CD4-positive, alpha-beta T cell treated with Interleukin-21 for 1 hour (primary cell): ENCODE measurements at regions not wholly inside any gene's neighbourhood (a gene's known extent, or its start where the extent isn't known, plus 50 kb on each side); places are given as distances from the start of the nearest gene placed in this dataset.

Source experiments
- DNase-seq: peaks from one replicate; pipeline ENCODE4 v3.0.0-alpha.2; 2020

DNA sequence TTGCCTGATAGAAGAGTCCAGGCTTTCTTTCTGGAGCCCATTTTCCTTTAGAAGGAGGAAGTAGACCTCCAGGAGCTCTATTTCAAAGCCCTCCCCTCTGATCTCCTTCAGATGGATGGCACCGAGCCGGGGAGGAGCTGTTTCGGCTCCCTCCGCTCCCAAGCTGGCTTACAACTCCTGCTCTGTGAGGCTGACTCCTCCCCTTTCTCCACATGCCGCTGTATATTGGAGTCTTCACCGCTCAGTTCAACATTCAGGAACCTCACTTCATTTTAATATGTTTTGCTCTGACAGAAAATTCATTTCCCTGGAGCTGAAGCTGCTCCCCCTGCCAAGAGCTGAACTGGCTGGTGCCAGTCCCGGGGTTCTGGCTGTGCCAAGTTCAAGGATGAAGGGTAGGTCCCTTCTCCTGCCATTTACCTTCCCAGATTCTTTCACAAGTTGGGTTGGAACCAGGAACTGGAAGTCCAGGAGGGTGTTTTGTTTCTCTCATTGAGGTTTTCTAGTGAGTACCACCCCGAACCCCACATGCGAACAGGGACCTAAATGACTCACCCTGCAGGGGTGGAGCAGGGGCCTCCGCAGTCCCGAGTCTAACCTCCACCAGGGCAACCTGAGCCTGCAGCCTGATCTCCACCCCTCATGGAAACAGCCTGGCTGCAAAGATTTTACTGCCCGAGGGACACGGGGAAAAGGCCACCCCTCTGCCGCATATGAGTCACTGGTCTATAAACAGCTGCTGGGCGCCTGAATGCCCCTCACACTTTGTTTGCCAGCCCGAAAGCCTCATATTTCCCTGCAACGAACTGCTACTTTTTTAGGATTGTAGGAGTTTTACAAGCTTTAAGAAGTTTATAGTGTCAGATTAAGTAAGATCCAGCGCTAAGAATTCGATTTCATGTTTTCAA, 68.6 kb upstream of the FOXA2 start:
- no peak for DNase-seq

DNA sequence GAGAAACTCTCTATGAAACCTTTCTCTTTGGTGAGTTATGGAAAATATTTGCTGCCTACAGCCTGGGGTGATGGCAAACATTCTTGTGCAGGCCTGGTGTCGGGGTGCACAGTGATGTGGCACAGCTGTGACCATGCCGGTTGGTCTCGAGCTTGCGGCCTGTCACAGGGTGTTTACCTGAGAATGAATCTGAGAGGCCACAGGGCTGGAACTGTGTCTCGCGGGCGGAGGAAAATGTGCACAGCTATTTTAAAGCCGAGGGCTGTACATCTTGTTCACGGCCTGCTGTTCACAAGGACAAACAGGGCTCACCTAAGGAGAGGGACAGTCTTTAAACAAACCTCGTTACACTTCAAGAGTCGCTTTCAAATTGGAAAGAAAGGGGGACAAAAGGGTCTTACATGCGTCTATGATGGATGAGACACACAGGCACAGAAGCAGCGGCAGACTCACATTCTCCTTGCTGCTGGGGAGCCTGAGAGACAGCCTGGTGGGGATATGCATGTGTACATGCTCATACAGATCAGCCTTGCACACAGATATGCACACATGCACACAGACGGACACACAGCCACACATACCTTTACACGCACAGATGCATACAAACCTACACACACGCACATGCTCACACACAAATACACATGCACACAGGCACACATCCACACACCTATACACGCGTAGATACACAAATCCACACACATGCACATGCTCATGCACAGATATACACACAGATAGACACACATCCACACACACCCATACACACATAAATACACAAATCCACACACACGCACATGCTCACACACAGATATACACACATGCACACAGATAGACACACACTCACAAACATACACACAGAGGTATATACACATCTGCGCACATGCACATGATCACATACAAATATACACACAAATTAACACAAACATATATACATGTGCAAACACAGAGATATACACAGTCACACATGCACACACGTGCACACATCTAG, 69.6 kb upstream of the FOXA2 start:
- no peak for DNase-seq

DNA sequence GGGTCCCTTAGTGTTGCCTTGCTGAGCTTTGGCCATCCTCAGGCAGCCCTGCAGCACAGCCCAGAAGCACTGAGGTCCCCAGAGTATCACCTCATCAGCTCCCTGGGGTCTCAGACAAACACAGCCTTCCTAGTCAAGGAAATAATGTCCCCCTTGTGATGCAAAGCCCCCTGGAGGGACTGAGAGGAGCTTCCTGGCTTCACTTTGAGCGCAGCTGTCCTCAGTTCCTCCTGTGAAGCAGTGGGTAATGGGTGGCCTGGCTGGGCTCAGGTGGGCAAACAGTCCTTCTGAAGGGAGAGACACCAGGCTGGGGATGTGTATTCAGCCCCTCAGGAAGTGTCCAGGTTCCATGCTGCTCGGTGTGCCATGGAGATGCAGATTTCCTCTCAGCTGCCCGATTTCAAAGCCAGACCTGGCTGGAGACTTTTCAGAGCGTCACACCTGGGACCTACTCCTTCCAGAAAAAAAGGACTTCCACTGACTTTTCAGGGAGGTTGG, 79.2 kb upstream of the FOXA2 start:
- DNase-seq: no peak

DNA sequence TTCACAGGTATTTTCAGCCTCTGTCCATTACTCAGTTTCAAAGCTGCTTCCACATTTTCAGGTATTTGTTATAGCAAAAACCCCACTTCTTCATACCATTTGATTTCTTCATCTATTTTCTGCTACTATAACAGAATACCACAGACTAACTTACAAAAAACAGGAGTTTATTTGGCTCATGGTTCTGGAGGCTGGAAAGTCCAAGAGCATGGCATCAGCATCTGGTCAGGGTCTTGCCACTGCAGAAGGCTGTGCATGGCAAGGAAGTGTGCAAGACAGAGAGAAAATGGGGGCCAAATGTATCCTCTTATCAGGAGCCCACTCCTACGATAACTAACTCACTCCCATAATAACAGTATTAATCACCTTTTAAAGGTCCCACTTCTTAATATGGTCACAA, 82.8 kb upstream of the FOXA2 start:
- DNase-seq: no peak

DNA sequence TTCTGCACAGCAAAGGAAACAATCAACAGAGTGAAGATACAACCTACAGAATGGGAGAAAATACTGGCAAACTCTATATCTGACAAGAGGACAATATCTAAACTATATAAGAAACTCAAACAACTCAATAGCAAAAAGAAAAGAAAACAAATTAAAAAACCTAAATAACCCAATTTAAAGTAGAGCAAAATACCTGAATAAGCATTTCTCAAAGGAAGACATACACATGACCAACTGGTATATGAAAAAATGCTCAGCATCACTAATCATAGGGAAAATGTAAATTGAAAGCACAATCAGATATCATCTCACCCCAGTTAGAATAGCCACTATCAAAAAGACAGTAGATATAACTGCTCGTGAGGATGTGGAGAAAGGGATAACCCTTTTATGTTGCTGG, 87.8 kb upstream of the FOXA2 start:
- no peak for DNase-seq

DNA sequence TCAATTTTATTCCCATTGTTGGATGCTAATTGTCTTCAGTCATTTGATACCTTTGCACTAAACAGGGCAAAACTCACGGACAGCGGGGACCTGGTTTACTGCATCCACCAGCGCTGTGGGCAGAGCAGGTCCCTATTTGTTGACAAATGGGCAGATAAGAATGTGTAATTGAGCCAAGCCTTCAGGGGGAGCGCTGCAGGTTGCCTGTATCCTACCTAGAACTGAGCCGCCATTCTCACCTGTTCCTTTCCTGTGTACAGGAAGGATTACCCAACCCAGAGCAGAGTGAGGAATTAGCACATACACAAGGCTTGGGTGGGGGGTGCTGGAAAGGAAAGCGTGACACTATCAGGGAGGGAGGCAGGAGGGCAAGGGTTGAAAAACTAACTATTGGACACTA, 89.1 kb upstream of the FOXA2 start:
- DNase-seq: no peak

DNA sequence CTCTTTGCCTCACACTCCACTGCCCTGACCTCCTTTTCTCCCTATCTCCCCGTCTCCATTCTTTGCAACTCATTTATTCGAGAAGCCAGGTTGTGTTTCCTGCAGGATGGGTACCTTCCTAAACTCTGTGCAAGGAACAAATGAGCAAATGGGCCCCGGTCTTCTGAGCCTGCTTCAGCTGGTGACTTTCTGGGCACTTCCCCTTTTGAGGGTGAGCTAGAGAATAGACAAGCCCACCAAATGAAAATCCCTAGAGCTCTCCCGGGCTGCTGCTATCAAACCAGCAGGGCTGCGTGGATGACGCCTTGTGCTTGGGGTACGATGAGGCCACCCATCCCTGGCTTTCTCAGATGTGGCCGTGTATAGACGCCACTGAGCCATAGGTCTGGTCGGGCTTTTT, 91.0 kb upstream of the FOXA2 start:
- no peak for DNase-seq

DNA sequence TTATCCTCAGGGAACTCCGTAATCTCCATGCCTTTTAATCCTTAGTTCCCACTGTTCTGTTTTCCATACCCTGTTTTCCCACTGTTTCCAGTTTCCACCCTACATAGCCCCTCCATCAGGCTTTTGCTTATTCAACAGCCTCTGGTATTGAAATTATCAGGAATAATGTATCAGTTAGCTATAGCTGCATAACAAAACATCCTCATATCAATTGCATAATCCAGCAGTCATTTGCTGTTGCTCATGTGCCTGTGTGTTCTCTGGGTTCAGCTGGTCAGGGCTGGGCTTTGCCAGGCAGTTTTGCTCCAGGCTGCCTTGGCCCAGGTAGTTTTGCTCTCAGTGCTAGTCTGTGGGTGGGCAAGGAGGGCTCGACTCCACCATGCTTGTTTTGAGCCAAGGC, 94.3 kb upstream of the FOXA2 start:
- no peak for DNase-seq

DNA sequence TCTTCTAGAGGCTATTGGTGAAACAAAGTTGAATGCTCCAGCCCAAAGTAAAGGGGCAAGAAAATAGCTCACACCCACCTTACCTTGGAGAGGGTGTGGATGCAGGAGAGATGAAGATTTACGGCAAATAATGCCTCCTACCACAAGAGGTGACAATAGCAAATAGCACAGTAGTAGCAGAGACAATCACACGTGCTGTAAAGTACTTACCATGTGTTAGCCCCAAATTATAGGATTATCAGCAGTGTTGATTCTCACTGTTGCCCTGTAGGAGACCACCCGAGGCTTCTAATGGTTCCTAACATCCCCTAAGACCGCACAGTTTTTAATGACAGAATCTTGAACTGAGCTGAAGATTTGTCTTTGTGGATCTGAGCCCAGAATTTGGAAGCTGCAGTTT, 94.8 kb upstream of the FOXA2 start:
- no peak for DNase-seq

DNA sequence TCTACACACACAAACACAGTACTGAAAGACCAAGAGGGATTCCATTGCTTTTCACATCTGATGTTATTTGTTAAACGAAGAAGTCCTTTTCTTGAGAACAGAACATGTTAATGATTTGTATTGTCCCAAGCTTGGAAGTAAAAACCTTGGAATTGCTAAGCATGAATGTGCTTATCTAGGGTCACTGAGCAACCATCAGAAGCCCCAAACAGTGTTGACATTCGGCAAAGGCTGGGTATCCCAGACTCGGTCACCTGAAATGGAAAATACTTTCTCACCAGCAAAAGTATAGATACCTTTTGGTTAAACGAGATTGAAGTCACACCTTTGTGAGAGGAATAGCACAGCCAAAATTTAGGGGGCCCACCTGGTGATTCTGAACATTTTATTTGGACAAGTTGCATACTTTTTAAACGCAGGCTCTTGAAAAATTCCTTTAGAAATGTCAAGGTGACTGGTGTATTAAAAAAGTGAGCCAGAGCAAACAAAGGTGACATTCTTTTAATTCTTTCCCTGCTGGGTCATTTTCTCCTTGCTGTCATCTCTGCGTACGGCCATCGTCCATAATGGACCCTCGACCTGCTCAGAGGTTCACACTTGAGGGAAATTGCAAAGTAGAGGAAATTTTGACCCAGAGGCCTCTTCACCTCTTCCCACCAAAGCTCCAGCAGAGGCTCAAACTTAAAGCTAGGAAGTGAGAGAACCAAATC, 95.8 kb upstream of the FOXA2 start:
- DNase-seq: no peak

DNA sequence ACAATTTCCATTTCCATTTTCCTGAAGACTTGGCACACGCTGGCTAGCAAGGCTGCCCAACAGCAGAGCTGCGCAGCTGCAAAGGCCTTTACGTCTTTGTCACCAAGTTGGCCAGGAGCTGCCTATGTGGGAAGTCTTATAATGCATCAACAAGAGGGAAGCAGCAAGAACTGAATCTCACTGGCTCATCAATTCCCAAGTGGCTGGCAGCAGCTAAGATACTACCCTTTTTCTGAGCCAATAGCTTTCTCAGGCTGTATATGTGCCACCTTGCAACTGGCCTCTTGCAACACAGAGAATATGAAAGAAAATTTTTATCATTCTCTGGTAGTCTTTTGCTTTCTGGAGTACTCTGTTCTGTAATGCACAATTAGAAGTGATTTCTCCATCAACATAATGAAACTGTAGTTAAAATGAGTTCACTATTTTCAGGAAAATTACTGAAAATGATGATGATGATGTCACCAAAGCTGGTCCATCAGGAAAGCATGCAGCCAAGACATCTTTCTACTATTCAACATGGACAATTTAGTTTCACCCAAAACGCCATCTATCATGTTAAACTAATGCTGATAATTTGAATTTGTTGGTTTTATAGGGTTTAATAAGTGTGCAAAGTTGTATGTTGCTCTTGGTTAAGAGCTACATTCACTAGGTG, 97.3 kb upstream of the FOXA2 start:
- DNase-seq: no peak

DNA sequence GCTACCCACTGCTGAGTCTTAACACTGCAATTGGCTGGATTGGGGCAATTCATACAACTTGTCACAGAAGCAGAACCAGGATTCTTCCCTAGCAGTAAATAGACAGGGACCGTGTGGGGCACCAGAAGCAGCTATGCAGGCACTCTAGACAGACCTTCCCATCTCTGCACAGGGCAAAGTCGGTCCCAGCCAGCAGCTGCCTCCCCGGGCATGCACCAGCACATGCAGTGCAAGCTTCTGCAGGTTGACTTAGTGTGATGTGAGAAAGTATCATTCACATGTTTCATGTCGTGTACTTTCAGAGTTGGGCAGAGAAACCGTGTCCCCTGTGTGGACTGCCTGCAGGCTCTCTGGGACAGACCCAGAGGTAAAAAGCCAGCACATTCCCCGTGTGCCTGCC, 98.0 kb upstream of the FOXA2 start:
- no peak for DNase-seq

DNA sequence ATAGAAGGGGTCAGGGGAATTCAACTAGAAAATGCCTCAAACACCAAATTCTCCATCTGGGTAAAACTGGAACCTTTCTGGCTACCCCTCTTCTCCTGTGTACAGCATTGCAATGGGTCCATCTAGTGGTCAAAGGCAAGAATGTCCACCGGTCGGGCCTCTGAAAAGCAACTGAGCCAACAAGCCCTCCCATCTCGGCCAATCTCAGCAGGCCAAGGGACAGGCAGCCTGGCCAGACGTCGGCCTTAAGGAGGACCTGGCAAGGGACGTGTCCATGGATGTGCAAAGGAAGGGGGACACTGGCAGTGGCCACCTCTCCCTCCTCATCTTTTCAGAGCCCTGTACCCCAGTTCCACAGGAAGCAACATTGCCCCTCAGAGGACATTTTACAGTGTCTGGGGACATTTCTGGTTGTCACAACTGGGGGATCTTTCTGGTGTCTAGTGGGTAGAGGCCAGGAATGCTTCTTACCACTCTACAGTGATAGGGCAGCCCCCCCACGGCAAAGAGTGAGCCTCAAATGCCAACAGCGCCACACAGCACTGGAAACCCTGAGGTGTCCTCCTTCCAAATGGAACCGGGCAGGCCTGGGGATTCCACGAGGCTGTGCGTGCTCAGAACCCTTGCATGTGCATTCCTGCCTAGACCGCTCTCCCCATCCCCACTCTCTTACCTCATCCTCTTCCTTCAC, 99.8 kb upstream of the FOXA2 start:
- DNase-seq: peak; percentile 10

DNA sequence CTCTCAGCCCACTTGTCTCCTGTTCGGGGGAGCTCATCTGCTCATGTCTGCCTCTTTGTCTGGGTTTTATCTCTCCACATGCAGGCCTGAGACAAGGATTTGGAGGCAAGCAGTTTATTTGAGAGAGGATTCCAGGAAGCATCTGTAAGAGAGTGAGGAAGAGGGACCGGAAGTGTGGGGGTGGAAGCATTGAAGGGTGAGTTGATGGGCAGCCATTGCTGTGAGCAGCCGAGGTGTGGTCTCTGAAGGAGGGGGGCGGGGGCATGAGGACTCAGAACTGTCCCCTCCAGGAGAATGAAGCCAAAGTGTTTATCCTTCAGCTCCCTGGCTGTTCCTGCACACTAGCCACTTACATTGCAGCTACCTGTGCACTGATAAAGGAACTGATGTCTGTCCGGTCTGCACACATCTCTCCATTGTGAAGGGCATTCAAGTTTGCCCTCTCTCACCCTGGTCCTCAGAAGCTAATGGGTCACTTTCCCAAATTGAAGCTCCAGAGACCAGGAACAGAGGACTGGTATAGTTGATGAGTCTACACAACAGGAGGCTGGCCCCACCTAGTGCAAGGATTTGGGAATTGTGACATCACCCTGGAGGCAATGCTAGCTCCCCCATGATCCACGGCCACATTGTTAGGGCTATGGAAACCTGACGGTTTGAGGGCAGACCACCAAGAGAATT, 100.5 kb upstream of the FOXA2 start:
- no peak for DNase-seq

DNA sequence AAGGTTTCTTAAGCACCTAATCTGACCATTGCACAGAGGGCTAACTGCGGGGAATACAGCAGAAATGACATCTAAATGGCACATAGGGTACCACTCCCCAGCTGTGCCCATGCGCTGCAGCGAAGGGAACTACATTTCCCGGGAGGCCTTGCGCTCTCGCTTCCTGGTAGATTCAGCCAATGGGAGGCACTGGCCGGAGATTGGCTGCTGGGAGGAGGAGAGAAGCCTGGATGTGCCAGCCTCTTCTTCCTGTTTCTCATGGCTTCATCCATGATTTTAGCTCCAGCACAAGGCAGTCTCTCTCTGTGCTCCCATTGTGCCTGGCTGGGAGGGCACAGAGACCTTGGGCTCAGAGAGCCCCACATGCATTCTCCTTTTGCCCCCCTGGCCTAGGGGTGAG, 101.7 kb upstream of the FOXA2 start:
- no peak for DNase-seq

DNA sequence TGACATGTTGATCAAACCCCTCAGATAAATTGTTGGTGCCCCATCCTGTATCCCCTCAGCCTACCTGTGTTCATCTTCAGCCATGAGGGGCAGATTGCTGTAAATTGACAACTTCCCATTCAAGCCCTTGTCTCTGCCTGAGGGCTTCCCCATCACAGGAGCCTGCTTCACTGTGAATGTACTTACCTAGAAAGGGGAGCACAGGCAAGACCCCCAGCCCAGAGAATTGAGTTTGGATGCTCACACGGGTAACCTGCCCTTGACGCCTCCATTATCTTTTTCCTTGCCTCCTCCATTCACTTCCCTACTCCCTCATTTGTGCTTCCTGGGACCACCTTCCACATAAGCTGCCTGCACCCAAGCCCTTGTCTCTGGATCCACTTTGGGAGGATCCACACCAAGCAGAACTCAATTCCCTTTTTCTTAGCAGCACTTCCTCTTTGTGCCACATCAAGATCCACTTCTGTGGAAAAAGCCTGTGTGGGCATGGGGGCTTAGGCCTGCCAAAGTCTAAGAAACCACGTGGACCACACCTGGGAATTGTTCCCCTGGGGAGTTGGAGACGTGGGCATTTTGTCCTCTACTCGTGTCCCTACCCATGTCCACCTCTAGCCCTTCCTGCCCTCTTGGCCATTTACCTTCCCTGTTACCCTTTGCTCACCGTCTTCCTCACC, 103.4 kb upstream of the FOXA2 start:
- no peak for DNase-seq

DNA sequence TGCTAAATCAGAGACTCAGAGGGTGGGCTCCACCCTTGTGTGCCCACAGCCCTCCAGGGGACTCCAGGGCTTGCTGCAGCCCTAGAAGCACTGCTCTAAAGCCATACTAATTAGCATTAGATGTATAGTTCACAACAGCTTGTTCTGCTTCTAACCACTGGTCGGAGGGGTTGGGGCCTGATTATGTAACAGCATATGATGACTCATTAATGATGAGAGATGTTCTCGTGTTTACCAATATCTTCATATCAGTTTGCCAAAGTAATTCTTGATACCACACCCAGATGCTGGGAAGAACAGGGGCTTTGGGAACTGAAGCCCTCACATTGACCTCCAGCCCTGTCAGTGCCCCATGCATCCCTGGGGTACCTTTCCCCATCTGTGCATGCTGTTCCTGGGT, 104.1 kb upstream of the FOXA2 start:
- DNase-seq: no peak

DNA sequence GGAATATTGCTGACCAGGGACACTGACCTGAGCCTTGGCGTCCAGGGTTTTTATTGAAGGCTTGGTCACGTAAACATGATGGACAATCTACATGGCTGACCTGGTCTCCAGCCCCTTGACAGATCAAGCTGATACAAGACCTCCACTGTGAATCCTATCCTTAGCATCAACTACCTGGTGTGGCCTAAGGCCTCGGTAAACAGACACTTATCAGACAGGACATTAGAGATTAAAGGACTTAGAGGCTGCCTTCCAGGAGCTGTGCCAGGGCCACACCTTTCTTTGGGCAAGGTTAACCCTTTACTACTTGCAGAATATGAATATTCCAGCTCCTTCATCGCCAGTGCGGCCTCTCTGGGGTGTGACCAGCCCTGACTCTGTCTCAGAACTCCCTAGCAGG, 104.9 kb upstream of the FOXA2 start:
- no peak for DNase-seq

DNA sequence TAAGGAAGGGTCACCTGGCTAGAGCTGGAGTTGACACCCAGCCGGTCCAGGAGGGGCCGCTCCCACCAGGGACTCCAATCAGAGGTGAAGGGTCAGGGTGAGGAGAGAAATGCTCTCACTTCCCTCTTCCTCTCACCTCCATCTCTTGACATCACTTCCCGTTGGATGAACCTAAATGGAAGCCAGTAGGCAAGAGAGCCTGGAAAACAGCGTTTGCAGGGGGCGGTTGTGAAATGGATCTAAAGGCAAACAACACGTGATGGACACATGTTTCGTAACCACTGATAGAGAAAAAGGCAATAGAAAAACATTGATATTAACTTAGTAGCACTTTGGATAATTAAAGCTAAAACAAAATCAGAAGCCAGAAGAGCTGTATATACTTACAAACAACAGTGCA, 105.6 kb upstream of the FOXA2 start:
- no peak for DNase-seq

DNA sequence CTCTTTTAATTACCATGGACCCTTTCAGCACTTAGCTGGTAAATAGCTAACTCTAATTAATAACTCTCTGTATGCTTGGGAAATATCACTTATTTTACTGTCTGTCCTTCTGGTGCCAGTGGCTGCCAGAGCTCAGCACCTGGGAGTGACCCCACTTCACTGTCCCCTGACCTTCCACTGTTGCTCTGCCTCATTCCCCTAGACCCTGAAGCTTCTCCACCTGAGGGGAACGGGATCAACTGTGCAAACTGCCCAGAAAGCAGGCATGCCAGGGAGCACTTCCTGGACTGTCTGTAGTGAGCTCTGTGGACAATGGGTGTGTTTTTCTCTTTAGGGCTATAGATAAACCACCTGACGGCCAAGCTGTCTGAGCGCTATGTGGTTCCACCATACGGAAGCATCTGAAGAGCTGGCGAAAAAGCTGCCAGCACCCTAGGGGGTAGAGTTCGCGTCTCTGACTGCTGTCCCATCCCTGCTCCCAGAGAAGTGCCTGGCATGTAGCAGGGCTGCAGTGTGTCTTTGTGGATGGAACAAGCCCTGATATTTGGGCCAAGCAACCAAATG, 106.3 kb upstream of the FOXA2 start:
- DNase-seq: no peak
